ENCODE measurements at regions not wholly inside any gene's neighbourhood (a gene's known extent, or its start where the extent isn't known, plus 50 kb on each side); places are given as distances from the start of the nearest gene placed in this dataset.

DNA sequence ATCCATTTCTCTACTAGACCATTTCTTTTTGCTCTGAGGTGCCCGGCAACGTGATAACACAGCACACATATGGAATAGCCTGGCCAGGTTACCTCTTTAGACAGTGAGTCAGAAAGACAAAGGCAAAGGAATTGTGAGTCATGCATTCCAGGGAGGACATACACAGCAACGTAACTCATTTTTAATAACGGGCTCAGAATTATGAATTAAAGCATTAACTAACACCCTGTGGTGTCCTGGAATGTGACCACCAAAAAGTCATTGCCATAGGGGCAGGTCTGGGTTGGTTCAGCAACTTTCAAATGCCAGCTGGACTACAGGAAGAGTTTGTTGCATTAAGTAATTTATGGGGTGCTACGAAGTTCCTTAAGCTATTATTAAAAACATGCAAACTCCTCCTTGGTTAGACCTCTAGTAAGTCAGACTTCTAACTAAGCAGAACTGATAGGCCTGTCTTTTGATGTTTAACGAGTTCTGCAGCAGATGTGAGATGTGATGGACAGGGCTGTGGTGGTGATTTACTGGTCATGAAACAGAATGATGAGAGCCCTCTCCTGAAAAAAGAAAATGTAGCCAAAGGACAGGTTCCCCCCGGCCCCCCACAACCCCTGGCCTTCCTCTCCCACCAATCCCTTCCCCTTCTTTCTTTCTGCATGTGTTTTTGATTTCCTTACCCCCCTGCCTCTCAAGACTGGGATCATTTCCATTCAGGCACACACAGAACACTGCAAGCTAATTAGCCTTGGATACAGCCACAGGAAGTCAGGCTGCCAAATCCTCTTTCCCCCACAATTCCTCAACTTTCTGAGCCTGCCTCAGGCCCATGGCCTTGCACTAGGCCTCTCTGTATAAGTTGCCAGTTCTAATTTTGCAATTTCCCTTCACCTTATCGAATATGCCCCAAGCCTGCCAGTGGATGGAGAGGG, 88.9 kb upstream of the HAO2 start:
- Histone ChIP-seq H3K9me3 (ENCODE audit: insufficient read depth, low read depth) (no peaks in the 10 kb centered on the region), H3K4me3 (no peak overlapping the region), H3K79me2 (ENCODE audit: low read depth) (no peaks in the 10 kb centered on the region), H3K9me2 (ENCODE audit: insufficient read depth) (no peaks in the 10 kb centered on the region), H3K4me1 (replicated peaks; ENCODE audit: insufficient read depth) (peaks cover 23% of the 10 kb centered on the region), H3K36me3 (ENCODE audit: low read depth) (no peaks in the 10 kb centered on the region), H3K4me2 (peak overlapping the region; percentile 46), H4K20me1 (ENCODE audit: insufficient read depth) (no peaks in the 10 kb centered on the region), H2AFZ (no peak overlapping the region), H3F3A (ENCODE audit: insufficient read depth, low read depth) (peaks cover 16% of the 10 kb centered on the region), H3K27me3 (ENCODE audit: insufficient read depth, low read depth) (no peaks in the 10 kb centered on the region), H3K27ac (peak overlapping the region; percentile 3; the same call in 1 of the 2 replicates)
- TF ChIP-seq, protein P1, sequence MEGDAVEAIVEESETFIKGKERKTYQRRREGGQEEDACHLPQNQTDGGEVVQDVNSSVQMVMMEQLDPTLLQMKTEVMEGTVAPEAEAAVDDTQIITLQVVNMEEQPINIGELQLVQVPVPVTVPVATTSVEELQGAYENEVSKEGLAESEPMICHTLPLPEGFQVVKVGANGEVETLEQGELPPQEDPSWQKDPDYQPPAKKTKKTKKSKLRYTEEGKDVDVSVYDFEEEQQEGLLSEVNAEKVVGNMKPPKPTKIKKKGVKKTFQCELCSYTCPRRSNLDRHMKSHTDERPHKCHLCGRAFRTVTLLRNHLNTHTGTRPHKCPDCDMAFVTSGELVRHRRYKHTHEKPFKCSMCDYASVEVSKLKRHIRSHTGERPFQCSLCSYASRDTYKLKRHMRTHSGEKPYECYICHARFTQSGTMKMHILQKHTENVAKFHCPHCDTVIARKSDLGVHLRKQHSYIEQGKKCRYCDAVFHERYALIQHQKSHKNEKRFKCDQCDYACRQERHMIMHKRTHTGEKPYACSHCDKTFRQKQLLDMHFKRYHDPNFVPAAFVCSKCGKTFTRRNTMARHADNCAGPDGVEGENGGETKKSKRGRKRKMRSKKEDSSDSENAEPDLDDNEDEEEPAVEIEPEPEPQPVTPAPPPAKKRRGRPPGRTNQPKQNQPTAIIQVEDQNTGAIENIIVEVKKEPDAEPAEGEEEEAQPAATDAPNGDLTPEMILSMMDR (conservative IDR thresholded peaks at IDR 0.05), result no peak
- no peak for TF ChIP-seq EZH2 (IDR thresholded peaks at IDR 0.05; ENCODE audit: low read depth)
- DNase-seq, result peak; percentile 61 to 98
- CTCF ChIA-PET, result interaction anchor here (0.6 kb wide), 1 partner anchor 1203 kb away, joined by 3 read pairs; no protein-coding TSS in a partner anchor
- POLR2A ChIA-PET (ENCODE audit: unreplicated experiment), result interaction anchor here (0.7 to 0.9 kb wide), 2 partner anchors 174 to 369 kb away, joined by 4 to 6 read pairs; no protein-coding TSS in a partner anchor
- intact Hi-C loops (cut with micrococcal nuclease; ENCODE audit: unreplicated experiment), result loop anchor here (5.0 to 10.0 kb wide), 4 partner anchors 193 to 1205 kb away; no protein-coding TSS in a partner anchor
- no TSS peak for BruUV-seq (replicated peaks)

GRCh38 chr1:119285482-119285881, 83.1 kb upstream of the HAO2 start:
- Histone ChIP-seq H3K27me3 (ENCODE audit: insufficient read depth, low read depth) (no peaks in the 10 kb centered on the region), H3K9me2 (ENCODE audit: insufficient read depth) (no peaks in the 10 kb centered on the region), H2AFZ (no peak overlapping the region), H3K36me3 (ENCODE audit: low read depth) (no peaks in the 10 kb centered on the region), H4K20me1 (ENCODE audit: insufficient read depth) (no peaks in the 10 kb centered on the region), H3K9me3 (ENCODE audit: insufficient read depth, low read depth) (no peaks in the 10 kb centered on the region), H3K27ac (no peak overlapping the region), H3K79me2 (ENCODE audit: low read depth) (no peaks in the 10 kb centered on the region), H3F3A (ENCODE audit: insufficient read depth, low read depth) (peaks cover 6% of the 10 kb centered on the region; the same call in 1 of the 2 replicates), H3K4me2 (no peak overlapping the region), H3K4me3 (no peak overlapping the region), H3K4me1 (replicated peaks; ENCODE audit: insufficient read depth) (peaks cover 9% of the 10 kb centered on the region)
- TF ChIP-seq EZH2 (IDR thresholded peaks at IDR 0.05; ENCODE audit: low read depth), result no peak
- TF ChIP-seq, protein P1 (conservative IDR thresholded peaks at IDR 0.05), result no peak
- CTCF ChIA-PET, result no interaction called here
- DNase-seq, result no peak
- POLR2A ChIA-PET (ENCODE audit: unreplicated experiment), result no interaction called here
- intact Hi-C loops (cut with micrococcal nuclease; ENCODE audit: unreplicated experiment), result no loop called here
- BruUV-seq (replicated peaks), result no TSS peak

- no peak for TF ChIP-seq EZH2 (IDR thresholded peaks at IDR 0.05; ENCODE audit: low read depth)
- TF ChIP-seq, protein P1 (conservative IDR thresholded peaks at IDR 0.05), result peak; percentile 65
- Histone ChIP-seq H3K9me2 (ENCODE audit: insufficient read depth) (no peaks in the 10 kb centered on the region), H4K20me1 (ENCODE audit: insufficient read depth) (no peaks in the 10 kb centered on the region), H3K79me2 (ENCODE audit: low read depth) (no peaks in the 10 kb centered on the region), H3K9me3 (ENCODE audit: insufficient read depth, low read depth) (no peaks in the 10 kb centered on the region), H3K4me2 (no peak overlapping the region), H3K36me3 (ENCODE audit: low read depth) (no peaks in the 10 kb centered on the region), H2AFZ (no peak overlapping the region), H3K27ac (no peak overlapping the region), H3K27me3 (ENCODE audit: insufficient read depth, low read depth) (no peaks in the 10 kb centered on the region), H3K4me1 (replicated peaks; ENCODE audit: insufficient read depth) (0 out of 2 replicates have a peak, but pooled peaks cover 4% of the 10 kb centered on the region), H3F3A (ENCODE audit: insufficient read depth, low read depth) (no peaks in the 10 kb centered on the region), H3K4me3 (no peak overlapping the region)
- CTCF ChIA-PET, result no interaction called here
- no TSS peak for BruUV-seq (replicated peaks)
- intact Hi-C loops (cut with micrococcal nuclease; ENCODE audit: unreplicated experiment), result no loop called here
- peak in 1 of 2 experiments; percentile 11 for DNase-seq
- POLR2A ChIA-PET (ENCODE audit: unreplicated experiment), result no interaction called here
Measured at GRCh38 chr1:119286587-119287181, 81.9 kb upstream of the HAO2 start.

Data from PC-9 (cell line).